ENCODE measurements at regions not wholly inside any gene's neighbourhood (a gene's known extent, or its start where the extent isn't known, plus 50 kb on each side); places are given as distances from the start of the nearest gene placed in this dataset.
"Not testable (repeated sequence)": the region's sequence is repeated elsewhere in the genome, so short reads cannot be mapped to it uniquely, and the experiment has no call there.

DNA sequence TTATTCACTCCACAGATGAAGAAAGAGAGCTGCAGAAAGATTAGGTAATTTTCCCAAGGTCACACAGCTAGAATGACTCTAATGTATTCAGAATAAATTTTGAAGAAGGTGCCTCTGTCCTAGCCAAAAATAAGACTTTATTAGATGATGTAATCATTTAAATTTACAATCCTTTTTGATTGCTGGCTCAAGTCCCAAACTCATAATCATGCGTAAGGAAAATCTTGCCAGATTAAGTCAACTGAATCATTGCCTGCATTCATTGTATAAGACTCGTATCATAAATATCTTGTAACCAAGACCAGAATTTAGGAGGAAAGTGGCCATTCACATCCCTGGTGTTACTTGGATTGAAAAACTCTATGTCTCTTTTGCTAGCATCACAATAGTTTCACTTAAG is 53.1 kb upstream of the STK39 start:
- no peak for DNase-seq (ENCODE audit: extremely low read depth, low read depth, low spot score)

DNA sequence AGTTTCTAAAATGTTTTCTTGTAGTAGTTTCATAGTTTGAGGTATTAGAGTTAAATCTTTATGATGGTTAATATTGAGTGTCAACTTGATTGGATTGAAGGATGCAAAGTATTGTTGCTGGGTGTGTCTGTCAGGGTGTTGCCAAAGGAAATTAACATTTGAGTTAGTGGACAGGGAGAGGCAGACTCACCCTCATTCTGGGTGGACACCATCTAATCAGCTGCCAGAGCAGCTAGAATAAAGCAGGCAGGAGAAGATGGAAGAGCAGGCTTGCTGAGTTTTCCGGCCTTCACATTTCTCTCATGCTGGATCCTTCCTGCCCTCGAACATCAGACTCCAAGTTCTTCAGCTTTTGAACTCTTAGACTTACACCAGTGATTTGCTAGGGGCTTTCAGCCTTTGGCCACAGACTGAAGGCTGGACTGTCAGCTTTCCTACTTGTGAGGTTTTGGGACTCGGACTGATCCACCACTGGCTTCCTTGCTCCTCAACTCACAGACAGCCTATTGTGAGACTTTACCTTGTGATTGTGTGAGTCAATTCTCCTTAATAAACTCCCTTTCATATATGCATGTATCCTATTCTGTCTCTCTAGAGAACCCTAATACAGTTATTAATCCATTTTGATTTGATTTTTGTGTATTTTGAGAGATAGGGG is 56.8 kb upstream of the STK39 start:
- no peak for DNase-seq (ENCODE audit: extremely low read depth, low read depth, low spot score)

DNA sequence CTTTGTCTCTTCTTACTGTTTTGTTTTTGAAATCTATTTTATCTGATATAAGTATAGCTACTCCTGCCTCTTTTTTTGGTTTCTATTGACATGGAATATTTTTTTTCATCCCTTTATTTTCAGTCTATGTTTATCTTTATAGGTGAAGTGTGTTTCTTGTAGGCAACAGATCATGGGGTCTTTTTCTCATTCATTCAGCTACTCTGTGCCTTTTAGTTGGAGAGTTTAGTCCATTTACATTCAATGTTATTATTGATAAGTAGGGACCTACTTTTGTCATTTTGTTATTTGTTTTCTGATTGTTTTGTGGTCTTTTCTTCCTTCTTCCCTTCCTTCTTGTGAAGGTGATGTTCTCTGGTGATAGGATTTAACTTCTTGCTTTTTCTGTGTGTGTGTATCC is 60.0 kb upstream of the STK39 start:
- DNase-seq (ENCODE audit: extremely low read depth, low read depth, low spot score), result no peak

GRCh38 chr2:168310580-168310979 is 63.2 kb upstream of the STK39 start:
- DNase-seq (ENCODE audit: extremely low read depth, low read depth, low spot score), result no peak

GRCh38 chr2:168311261-168311910 is 64.0 kb upstream of the STK39 start:
- DNase-seq (ENCODE audit: extremely low read depth, low read depth, low spot score), result no peak

DNA sequence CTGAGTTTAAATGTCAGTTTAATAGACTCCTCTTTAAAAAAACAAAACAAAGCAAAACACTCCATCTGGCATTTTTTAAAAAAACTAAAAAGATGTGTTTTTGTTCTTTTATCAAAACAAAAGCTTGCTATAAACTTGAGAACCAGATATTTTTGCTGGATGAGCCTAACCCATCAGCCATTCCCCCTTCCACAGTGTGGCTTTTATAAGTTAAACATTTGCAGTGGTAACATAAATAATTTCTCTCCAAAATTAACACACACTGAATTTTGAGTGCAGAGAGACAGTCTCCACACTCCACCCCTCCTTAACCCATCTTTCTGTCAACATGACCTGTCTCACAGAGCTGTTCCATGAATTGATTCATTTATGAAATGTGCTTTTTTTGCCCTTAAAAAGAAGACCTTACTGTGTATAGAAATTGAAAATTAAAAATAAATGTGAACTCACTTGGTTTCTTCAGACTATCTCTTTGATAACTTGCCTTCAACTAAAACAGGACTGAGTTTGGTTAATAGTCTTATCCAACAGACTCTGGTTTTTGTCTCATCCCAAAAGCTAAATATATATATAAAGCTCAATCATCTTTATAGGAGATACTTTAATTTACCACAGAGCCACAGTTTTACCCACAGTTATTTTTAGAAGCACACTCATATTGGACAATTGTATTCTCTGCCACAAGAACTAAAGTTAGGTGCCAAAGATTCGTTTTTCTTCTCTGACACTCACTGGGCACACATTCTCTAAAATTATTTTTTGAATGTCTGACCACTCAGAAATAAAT is 64.8 kb upstream of the STK39 start:
- no peak for DNase-seq (ENCODE audit: extremely low read depth, low read depth, low spot score)

DNA sequence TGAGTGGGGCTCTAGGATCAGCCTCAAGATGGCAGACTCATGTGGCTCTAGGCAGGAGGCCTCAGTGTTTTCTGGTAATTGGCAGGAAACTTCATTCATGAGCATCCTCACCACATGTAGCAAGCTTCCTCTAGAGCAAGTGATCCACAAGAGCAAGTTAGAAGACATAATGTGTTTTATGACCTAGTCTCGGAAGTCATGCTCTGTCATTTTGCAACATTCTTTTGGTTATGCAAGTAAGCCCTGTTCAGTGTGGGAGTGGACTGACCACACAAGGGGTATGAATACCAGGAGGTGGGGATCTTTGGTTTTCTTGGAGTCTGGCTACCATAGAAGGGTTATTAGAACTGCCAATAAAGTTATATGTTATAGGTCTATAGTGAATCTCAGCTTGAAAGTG is 66.8 kb upstream of the STK39 start:
- DNase-seq (ENCODE audit: extremely low read depth, low read depth, low spot score), result no peak

DNA sequence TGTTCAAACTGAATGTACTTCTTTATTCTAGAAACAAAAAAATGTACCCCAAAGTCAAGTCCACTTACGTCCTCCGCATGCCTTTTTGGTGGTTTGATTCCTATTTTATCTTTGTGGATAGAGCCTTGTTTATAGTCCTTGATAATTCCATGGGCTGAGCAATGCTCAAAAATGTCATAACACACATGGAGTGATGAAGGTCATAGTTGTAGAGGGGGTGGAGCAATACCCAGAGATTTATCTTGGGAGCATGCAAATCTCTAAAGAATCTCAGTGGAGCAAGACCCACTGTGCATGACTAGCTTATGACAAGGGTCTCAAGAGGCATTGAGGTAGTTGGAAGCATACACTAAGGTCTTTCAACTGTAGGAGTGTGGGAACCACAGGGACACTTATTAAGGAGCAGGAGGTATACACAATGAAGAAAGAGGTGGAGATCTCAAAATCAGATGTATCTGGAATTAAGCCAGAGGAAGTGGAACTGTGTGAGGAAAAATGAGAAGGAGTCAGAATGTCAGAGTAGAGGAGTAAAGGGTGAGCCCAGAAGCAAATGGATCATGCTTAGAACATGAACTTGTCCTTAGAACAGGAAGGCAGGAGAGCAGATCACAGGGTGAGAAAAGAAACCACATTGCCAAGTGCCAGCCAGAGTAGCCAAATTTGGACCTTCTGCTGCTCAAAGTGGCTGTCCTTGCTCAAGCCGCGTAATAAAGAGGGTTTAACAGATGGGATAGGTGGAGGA is 68.1 kb upstream of the STK39 start:
- no peak for DNase-seq (ENCODE audit: extremely low read depth, low read depth, low spot score)

GRCh38 chr2:168316073-168316440 is 68.7 kb upstream of the STK39 start:
- DNase-seq (ENCODE audit: extremely low read depth, low read depth, low spot score), result no peak

DNA sequence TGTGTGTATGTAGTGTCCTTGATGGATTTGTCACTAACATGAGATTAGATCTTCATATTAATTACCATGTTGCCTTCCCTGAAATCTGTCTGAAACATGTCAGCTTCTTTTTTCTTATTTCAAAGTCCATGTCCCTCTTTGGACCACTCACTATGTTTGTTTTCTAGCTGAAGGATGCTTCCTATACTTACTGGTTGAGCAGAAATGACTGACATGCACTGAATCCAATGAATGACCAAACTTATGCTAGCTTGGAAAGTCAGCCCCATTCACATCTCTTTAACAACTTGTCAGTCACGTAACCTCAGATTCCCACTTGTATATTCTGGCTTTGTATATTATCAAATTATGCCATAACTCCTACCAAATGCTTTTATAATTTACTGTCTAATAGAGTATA is 69.9 kb upstream of the STK39 start:
- DNase-seq (ENCODE audit: extremely low read depth, low read depth, low spot score), result no peak

DNA sequence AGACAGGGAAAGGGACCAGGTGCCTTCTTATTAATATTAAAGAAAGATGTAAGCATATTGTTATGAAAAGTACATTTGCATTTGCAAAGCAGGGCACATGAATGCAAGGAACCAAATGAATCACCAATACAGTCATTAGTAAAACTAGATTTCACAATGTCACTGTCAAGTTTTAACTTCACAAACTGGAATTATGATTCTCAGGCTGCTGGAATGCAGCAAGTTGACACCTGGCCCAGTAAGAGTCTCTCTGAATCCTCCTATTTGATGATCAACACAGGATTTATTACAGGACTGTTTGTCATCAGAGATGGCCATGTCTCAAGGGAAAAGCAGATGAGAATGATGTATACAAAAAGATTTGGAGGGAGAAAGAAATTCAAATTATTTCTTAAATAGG is 72.9 kb upstream of the STK39 start:
- no peak for DNase-seq (ENCODE audit: extremely low read depth, low read depth, low spot score)

DNA sequence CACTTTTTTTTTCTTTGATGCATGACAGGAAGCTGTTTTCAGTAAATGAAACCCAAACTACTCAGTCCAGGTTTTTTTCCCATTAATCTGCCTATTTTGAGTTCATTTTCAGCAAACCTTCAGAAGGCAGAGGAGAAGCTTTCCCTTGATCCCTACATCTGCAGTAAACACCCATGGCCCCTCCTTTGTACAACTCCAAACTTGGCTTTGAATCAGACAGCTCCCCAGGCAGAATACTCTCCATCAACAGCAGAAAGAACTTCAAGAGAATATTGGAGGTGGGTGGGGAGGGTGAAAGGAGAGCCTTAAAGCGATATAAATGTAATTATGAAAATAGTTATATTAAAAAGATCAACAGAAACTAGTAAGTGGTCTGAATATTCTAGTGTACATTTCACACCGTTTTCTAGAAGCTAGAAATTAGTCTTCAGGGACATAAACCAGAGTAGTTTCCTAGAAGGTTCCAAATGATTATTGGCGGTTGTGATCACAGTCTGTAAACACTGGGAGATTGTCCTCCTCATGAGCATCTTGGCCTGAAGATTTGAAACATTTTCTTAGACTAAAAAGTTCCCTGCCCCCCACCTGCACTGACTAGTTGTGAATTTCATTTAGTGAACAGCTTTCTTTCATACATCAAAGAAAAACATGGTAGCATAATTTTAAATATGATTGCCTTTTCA is 75.1 kb upstream of the STK39 start:
- DNase-seq (ENCODE audit: extremely low read depth, low read depth, low spot score), result no peak

DNA sequence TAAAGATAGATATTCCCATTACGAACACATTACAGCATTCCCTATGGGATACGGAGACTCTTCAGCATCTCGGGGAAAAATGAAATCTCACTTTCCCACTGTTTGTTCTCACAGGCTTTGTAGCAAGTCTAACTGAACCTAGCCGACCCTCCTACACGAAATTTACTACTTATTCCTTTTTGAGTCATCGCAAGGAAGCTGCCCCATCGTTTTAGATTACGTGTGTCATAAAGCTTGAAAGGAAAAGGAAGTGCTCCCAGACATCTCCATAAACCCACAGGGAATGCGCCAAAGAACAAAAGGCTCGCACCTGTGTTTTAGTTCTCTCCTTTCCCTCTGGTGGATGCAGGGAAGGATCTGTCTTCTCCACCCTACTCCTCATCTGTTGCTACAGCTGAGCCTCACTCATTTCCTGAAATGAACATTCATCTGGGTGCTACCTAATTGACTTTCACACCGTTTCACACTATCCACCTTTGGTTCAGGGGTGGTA is 76.2 kb upstream of the STK39 start:
- no peak for DNase-seq (ENCODE audit: extremely low read depth, low read depth, low spot score)

- DNase-seq (ENCODE audit: extremely low read depth, low read depth, low spot score), result no peak
These were observed 79.2 kb upstream of the STK39 start for GRCh38 chr2:168326572-168326971.

DNA sequence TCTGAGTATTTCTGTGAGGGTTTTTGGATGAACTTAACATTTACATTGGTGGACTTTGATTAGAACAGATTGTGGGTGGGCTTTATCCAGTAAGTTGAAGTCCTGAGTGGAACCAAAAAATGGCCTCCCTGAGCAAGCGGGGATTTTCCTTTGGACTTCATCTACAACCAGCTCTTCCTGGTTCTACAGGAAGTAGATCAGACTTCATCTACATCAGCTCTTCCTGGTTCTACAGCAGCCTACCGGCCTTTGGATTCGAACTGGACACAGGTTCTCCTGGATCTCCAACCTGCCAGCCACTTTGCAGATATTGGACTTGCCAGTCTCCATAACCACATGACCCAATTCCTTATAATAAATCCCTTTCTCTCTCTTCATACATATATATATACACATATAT is 79.9 kb upstream of the STK39 start:
- no peak for DNase-seq (ENCODE audit: extremely low read depth, low read depth, low spot score)

DNA sequence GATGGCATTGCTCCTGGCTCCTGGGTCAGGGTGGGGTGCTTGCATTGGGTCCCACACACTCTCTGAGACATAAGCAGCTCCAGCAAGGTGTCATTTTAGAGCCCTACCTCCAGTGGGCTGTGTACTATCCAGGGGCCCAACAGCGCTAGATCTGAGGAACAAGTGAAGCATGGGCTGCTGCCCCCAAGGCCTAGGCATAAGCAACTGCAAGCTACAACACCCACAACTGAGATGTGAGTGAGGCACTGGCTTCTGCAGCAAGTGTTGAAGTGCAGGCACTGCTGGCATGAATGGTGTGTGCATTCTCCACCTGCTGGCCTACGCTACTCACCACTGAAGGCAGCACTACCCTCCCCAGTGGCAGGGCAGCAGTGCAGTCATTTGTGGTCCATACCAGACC is 81.0 kb upstream of the STK39 start:
- no peak for DNase-seq (ENCODE audit: extremely low read depth, low read depth, low spot score)

- DNase-seq (ENCODE audit: extremely low read depth, low read depth, low spot score), result no peak
These were observed 83.4 kb upstream of the STK39 start for GRCh38 chr2:168330624-168331423.

- not testable (repeated sequence) for DNase-seq (ENCODE audit: extremely low read depth, low read depth, low spot score)
These were observed 87.9 kb upstream of the STK39 start for GRCh38 chr2:168335254-168335653.

DNA sequence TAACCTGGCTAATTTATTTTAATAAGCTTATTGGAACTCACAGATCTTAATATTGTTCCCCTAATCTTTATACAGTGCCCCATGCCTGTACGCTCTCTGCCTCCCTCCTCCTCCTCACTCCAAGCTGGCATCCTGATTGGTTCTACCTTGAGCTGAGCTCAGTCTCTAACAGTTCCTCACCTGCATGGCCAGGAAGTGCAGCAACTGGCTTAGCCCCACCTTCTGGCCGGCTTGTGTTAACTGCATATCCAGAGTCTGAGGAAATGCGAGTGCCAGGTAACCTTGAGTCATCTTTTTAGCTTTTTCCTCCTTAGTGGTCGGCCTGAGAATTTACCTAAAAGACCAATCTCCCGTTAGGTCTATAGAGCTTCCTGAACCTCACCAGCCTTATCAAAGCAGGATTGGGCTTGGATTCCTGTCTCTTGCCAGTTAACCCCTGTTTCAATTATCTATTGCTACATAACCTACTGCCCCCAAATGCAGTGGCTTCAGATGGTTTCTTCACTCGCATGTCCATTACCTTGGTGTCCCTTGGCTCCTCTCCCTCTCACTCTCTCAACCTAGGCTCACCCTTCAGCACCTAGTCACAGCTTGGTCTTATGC is 89.5 kb upstream of the STK39 start:
- no peak for DNase-seq (ENCODE audit: extremely low read depth, low read depth, low spot score)
